ENCODE measurements at regions not wholly inside any gene's neighbourhood (a gene's known extent, or its start where the extent isn't known, plus 50 kb on each side); places are given as distances from the start of the nearest gene placed in this dataset.

DNA sequence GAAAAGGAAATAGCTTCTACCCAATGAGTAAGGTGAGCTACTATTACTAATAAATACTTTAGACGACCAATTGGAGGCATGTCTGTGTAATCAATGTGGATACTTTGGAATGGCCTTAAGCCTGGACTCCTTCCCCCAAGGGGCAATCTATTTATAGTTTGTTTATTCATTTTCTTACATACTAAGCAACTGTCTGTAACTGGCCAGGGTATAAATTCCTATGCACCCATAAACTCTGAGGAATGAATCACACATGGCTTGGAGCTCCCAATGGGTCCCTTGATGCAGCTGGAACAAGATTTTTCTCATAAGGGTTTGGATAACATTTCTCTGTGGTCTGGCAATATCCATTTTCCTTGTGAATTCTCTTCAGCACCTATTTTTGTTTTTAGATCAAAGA, 506.8 kb downstream of the EDEM1 start:
- no peaks in the 10 kb centered on the region for H3K79me2 ChIP-seq (ENCODE audit: control insufficient read depth, insufficient read depth, low read length)
- intact Hi-C loops (cut with micrococcal nuclease) (no loop called here), dilution Hi-C loops (cut with MboI; ENCODE audit: extremely low pct_ligation_motif_present, low sequenced_read_pairs) (no loop called here)
- BruUV-seq (replicated peaks), result no TSS peak
- no peaks in the 10 kb centered on the region for H4K20me1 ChIP-seq (replicated peaks; ENCODE audit: control insufficient read depth, extremely low read depth, insufficient read depth, low read length)
- no peaks in the 10 kb centered on the region for H3K4me1 ChIP-seq (ENCODE audit: control insufficient read depth, extremely low read depth, insufficient read depth, low read length)
- no peaks in the 10 kb centered on the region for H3K36me3 ChIP-seq (ENCODE audit: control insufficient read depth in 2 of 2, extremely low read depth in 1 of 2, insufficient read depth in 2 of 2, low read length in 2 of 2)
- TF ChIP-seq MAX (IDR thresholded peaks at IDR 0.05; ENCODE audit: insufficient read depth, insufficient read length) (no peak), POLR2A (IDR thresholded peaks at IDR 0.05; ENCODE audit: low read depth, low read length) (no peak), JUN (IDR thresholded peaks at IDR 0.05; ENCODE audit: borderline replicate concordance, insufficient read depth, insufficient read length, low read depth) (no peak), MYC (IDR thresholded peaks at IDR 0.05; ENCODE audit: low read depth, low read length) (no peak), POLR2AphosphoS5 (IDR thresholded peaks at IDR 0.05; ENCODE audit: insufficient read depth, low read depth, low read length) (no peak), GATA2 (IDR thresholded peaks at IDR 0.05; ENCODE audit: insufficient read depth, insufficient read length, low read depth, low read length) (no peak), EZH2 (IDR thresholded peaks at IDR 0.05; ENCODE audit: borderline replicate concordance, low read depth, low read length, severe bottlenecking) (no peak), FOS (IDR thresholded peaks at IDR 0.05; ENCODE audit: borderline replicate concordance, insufficient read depth, low read length) (no peak)
- TF ChIP-seq, protein P1, sequence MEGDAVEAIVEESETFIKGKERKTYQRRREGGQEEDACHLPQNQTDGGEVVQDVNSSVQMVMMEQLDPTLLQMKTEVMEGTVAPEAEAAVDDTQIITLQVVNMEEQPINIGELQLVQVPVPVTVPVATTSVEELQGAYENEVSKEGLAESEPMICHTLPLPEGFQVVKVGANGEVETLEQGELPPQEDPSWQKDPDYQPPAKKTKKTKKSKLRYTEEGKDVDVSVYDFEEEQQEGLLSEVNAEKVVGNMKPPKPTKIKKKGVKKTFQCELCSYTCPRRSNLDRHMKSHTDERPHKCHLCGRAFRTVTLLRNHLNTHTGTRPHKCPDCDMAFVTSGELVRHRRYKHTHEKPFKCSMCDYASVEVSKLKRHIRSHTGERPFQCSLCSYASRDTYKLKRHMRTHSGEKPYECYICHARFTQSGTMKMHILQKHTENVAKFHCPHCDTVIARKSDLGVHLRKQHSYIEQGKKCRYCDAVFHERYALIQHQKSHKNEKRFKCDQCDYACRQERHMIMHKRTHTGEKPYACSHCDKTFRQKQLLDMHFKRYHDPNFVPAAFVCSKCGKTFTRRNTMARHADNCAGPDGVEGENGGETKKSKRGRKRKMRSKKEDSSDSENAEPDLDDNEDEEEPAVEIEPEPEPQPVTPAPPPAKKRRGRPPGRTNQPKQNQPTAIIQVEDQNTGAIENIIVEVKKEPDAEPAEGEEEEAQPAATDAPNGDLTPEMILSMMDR (IDR thresholded peaks at IDR 0.05; ENCODE audit: extremely low read depth in 1 of 2, insufficient read depth in 1 of 2, low read depth in 1 of 2, low read length in 2 of 2), result no peak
- peaks cover 3% of the 10 kb centered on the region for H3K9me3 ChIP-seq (replicated peaks; ENCODE audit: control insufficient read depth, insufficient read depth, low read length)
- H3K9me1 ChIP-seq (replicated peaks; ENCODE audit: control insufficient read depth, extremely low read depth, insufficient read depth, low read length), result no peaks in the 10 kb centered on the region
- no peaks in the 10 kb centered on the region for H3K27me3 ChIP-seq (ENCODE audit: control insufficient read depth in 2 of 2, insufficient read depth in 2 of 2, low read length in 2 of 2)
- POLR2A ChIA-PET, result no interaction called here
- CTCF ChIA-PET, result no interaction called here
- no peak overlapping the region for H2AFZ ChIP-seq (ENCODE audit: low read depth, low read length)
- FAIRE-seq (no peak), DNase-seq (ENCODE audit: low read depth, low spot score) (no peak)
- no peak overlapping the region for H3K4me3 ChIP-seq (replicated peaks in 1 of 3; ENCODE audit: insufficient read depth in 1 of 3, low read depth in 1 of 3, low read length in 3 of 3)
- H3K4me2 ChIP-seq (ENCODE audit: insufficient read depth, low read length), result no peak overlapping the region
- H3K9ac ChIP-seq (replicated peaks; ENCODE audit: extremely low read depth, insufficient read depth, low read length), result no peak overlapping the region
- H3K27ac ChIP-seq (ENCODE audit: insufficient read depth, low read depth, low read length), result no peak overlapping the region

Data from endothelial cell of umbilical vein (primary cell).